Subcutaneous abdominal adipose tissue (tissue), 5 donors: ENCODE measurements at regions not wholly inside any gene's neighbourhood (a gene's known extent, or its start where the extent isn't known, plus 50 kb on each side); places are given as distances from the start of the nearest gene placed in this dataset.

ENCODE experiments used
- H3K27ac ChIP-seq: one replicate; pipeline ENCODE4 v1.7.0; 2013; ENCODE audit warnings: low read depth, mild to moderate bottlenecking, inconsistent platforms, low read length, moderate library complexity
- H3K27me3 ChIP-seq, 5 donors: one replicate each; pipeline ENCODE4 v1.7.0; 2013; ENCODE audit warnings: low read length in 5 of 5, inconsistent platforms in 1 of 5; ENCODE audit not compliant: control insufficient read depth in 5 of 5, insufficient read depth in 4 of 5
- H3K36me3 ChIP-seq, 5 donors: one replicate each; pipeline ENCODE4 v1.7.0; 2013; ENCODE audit warnings: low read length in 5 of 5; ENCODE audit not compliant: control insufficient read depth in 5 of 5, insufficient read depth in 5 of 5
- H3K4me1 ChIP-seq, 5 donors: one replicate each; pipeline ENCODE4 v1.7.0; 2013; ENCODE audit warnings: low read length in 5 of 5, mild to moderate bottlenecking in 3 of 5, moderate library complexity in 1 of 5; ENCODE audit not compliant: control insufficient read depth in 5 of 5, insufficient read depth in 5 of 5
- H3K4me3 ChIP-seq, 5 donors: one replicate each; pipeline ENCODE4 v1.7.0; 2013; ENCODE audit warnings: low read length in 5 of 5, low read depth in 1 of 5
- H3K9ac ChIP-seq, 5 donors: one replicate each; pipeline ENCODE4 v1.7.0; 2013; ENCODE audit warnings: low read length in 5 of 5, mild to moderate bottlenecking in 4 of 5, moderate library complexity in 3 of 5
- H3K9me3 ChIP-seq, 5 donors: one replicate each; pipeline ENCODE4 v1.7.0; 2013; ENCODE audit warnings: low read length in 5 of 5; ENCODE audit not compliant: control insufficient read depth in 5 of 5
- donor health status: healthy.
- donor health status: healthy.
- donor health status: healthy.
- donor health status: healthy.
- donor health status: healthy.

GRCh38 chr14:89466944-89467343, 49.9 kb upstream of the FOXN3 start:
- Histone ChIP-seq H3K4me1 (peaks cover 0 to 19% (median 15%) of the 10 kb centered on the region in 5 donors), H3K27me3 (no peaks in the 10 kb centered on the region), H3K36me3 (peaks cover 0 to 3% (median 0%) of the 10 kb centered on the region in 5 donors), H3K9ac (no peak overlapping the region), H3K9me3 (no peaks in the 10 kb centered on the region), H3K27ac (no peak overlapping the region), H3K4me3 (no peak overlapping the region)
